ENCODE measurements at regions not wholly inside any gene's neighbourhood (a gene's known extent, or its start where the extent isn't known, plus 50 kb on each side); places are given as distances from the start of the nearest gene placed in this dataset.

DNA sequence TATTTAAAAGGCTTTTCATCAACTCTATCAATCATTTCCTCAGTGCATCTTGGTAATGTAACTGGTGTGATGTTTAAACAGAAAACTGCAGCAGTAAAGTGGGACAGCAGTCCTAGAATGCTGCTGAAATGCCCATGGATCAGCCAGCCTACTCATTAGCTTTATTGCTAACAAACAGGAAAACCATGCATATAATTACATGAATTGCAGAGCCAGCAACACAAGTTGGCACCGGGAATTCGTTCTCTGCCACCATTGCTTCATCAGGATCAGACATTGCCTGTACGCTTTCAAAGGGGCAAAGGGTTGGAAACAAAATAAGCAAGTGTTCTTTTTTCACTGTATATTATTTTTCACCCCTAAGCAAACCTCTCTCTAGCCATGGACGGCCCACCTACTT is 276.2 kb upstream of the LRRC7 start:
- no peak for DNase-seq
- no peak overlapping the region for H3K27ac ChIP-seq
- 84 to 88% methylated on average over 4 of the region's 4 CpGs for WGBS, 2 donors
- H3K4me1 ChIP-seq = no peaks in the 10 kb centered on the region
- intact Hi-C loops (cut with DNase I) = no loop called here
- no peak overlapping the region for H3K4me3 ChIP-seq
- H3K9me3 ChIP-seq = no peaks in the 10 kb centered on the region
- TF ChIP-seq, protein P1, sequence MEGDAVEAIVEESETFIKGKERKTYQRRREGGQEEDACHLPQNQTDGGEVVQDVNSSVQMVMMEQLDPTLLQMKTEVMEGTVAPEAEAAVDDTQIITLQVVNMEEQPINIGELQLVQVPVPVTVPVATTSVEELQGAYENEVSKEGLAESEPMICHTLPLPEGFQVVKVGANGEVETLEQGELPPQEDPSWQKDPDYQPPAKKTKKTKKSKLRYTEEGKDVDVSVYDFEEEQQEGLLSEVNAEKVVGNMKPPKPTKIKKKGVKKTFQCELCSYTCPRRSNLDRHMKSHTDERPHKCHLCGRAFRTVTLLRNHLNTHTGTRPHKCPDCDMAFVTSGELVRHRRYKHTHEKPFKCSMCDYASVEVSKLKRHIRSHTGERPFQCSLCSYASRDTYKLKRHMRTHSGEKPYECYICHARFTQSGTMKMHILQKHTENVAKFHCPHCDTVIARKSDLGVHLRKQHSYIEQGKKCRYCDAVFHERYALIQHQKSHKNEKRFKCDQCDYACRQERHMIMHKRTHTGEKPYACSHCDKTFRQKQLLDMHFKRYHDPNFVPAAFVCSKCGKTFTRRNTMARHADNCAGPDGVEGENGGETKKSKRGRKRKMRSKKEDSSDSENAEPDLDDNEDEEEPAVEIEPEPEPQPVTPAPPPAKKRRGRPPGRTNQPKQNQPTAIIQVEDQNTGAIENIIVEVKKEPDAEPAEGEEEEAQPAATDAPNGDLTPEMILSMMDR (IDR thresholded peaks at IDR 0.05) = no peak
- H3K27me3 ChIP-seq = no peaks in the 10 kb centered on the region
- ATAC-seq = no peak
- H3K36me3 ChIP-seq = no peaks in the 10 kb centered on the region

DNA sequence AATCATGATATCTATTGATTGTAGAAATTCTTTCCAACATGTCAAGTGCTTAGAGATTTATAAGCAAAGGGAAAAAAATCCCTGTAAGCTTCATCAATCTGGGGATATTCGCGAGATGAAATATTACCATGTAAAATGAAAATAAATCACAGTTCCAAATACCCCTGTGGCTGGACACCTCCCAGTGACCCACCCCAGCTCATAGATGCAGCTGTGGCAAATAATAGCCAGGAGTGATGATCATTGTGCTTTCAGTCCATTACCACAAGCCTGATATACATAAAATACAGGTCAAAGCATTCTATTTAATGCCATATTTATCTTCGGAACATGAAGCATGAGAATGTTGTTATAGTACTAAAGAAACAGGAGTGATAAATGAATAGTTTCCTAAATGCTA is 274.9 kb upstream of the LRRC7 start:
- no peaks in the 10 kb centered on the region for H3K36me3 ChIP-seq
- no peaks in the 10 kb centered on the region for H3K27me3 ChIP-seq
- H3K9me3 ChIP-seq = no peaks in the 10 kb centered on the region
- WGBS, 2 donors = 91 to 92% methylated on average over 3 of the region's 3 CpGs
- no peak overlapping the region for H3K4me3 ChIP-seq
- DNase-seq (no peak), ATAC-seq (no peak)
- H3K27ac ChIP-seq = no peak overlapping the region
- TF ChIP-seq, protein P1 (IDR thresholded peaks at IDR 0.05) = no peak
- intact Hi-C loops (cut with DNase I) = no loop called here
- H3K4me1 ChIP-seq = no peaks in the 10 kb centered on the region

DNA sequence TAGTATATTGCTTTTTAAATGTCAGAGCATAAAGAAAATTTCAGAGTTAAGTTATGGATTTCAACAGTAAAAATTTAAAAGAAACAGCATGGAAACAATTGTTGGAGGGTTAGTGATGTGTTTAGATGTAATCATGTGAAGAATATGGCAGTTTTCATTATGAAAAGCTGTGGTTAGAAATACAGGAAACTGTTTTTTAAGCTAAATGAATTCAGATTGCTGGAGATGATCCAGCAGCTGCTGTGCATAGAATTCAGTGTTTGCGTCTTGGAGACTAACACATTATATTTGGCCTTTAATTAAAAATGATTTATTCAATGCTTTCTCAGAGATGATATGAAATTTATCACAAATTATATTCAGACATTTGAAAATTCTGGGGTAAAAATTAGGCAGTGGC is 273.6 kb upstream of the LRRC7 start:
- Histone ChIP-seq H3K9me3 (no peaks in the 10 kb centered on the region), H3K4me3 (no peak overlapping the region), H3K27me3 (no peaks in the 10 kb centered on the region), H3K4me1 (no peaks in the 10 kb centered on the region), H3K27ac (no peak overlapping the region), H3K36me3 (no peaks in the 10 kb centered on the region)
- intact Hi-C loops (cut with DNase I) = no loop called here
- WGBS, 2 donors = 63 to 67% methylated on average over 1 of the region's 1 CpG
- no peak for DNase-seq
- TF ChIP-seq, protein P1 (IDR thresholded peaks at IDR 0.05) = no peak
- no peak for ATAC-seq

DNA sequence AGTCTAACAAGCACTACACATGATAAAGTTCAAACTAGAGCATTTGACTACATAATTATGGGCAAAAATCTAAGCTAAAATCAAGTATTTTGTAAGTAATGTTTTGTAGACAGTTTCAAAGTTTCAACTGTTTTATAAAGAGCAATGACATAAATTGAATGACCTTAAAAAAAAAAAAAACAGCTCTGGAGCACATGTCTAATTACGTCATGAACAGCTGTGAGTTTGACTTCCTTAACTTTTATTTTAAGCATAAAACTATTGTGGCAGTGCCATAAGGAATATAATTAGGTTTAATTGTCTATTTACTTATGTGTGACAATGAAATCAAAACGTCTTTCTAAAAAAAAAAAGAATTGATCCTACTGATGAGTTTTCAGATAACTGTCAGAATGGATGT is 272.5 kb upstream of the LRRC7 start:
- intact Hi-C loops (cut with DNase I) = no loop called here
- TF ChIP-seq, protein P1 (IDR thresholded peaks at IDR 0.05) = no peak
- H3K4me1 ChIP-seq = no peaks in the 10 kb centered on the region
- no peaks in the 10 kb centered on the region for H3K36me3 ChIP-seq
- H3K27ac ChIP-seq = no peak overlapping the region
- H3K4me3 ChIP-seq = no peak overlapping the region
- no peak for ATAC-seq
- WGBS, 2 donors = 32 to 35% methylated on average over 2 of the region's 2 CpGs
- DNase-seq = no peak
- H3K9me3 ChIP-seq = no peaks in the 10 kb centered on the region
- H3K27me3 ChIP-seq = no peaks in the 10 kb centered on the region

DNA sequence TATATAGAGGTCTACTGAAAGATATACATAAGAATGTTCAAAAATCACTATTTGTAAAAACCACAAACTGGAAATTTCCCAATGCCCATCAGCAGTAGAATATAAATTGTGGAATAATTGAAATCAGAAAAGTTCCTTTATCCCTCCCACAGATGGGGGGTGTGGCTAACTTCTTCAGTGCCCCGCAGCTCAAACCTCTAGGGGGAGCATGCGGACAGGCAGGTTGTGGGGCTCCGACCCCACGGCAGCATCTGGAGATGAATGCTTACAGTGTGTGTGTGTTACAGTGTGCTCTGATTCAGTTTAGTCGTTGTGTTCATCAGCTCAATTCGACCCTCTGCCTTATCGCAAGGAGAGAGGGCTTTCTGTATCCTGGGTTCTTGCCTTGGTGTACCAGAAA is 262.1 kb upstream of the LRRC7 start:
- DNase-seq = no peak
- H3K9me3 ChIP-seq = peaks cover 0 to 11% (median 0%) of the 10 kb centered on the region in 11 donors
- no peaks in the 10 kb centered on the region for H3K4me1 ChIP-seq
- H3K4me3 ChIP-seq = no peak overlapping the region
- no peak overlapping the region for H3K27ac ChIP-seq
- no peak for ATAC-seq
- intact Hi-C loops (cut with DNase I) = no loop called here
- no peaks in the 10 kb centered on the region for H3K27me3 ChIP-seq
- no peaks in the 10 kb centered on the region for H3K36me3 ChIP-seq
- 57 to 61% methylated on average over 7 of the region's 7 CpGs for WGBS, 2 donors
- TF ChIP-seq, protein P1 (IDR thresholded peaks at IDR 0.05) = no peak

Data from heart right ventricle (tissue), 16 donors.